ENCODE measurements at regions not wholly inside any gene's neighbourhood (a gene's known extent, or its start where the extent isn't known, plus 50 kb on each side); places are given as distances from the start of the nearest gene placed in this dataset.

DNA sequence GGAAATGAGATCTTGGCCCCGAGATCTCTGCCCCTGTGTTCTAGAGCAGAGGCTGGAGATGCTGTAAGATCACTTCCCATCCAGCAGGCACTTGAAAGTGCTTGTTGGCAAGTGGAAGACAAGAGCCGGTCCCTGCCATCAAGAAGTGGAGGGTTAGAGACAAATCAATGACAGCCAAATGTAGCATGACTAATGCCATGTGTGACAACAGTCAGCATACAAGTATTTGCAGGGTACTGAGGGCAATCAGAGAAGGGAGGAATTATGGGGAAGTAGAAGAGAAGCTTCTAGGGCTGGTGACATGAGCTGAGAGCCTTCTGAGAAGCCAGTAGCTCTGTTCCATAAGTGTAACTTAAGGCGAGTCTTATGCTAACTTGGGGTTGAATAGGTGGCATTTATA lies 58.6 kb downstream of the TMEM17 start:
- TF ChIP-seq, protein P1, sequence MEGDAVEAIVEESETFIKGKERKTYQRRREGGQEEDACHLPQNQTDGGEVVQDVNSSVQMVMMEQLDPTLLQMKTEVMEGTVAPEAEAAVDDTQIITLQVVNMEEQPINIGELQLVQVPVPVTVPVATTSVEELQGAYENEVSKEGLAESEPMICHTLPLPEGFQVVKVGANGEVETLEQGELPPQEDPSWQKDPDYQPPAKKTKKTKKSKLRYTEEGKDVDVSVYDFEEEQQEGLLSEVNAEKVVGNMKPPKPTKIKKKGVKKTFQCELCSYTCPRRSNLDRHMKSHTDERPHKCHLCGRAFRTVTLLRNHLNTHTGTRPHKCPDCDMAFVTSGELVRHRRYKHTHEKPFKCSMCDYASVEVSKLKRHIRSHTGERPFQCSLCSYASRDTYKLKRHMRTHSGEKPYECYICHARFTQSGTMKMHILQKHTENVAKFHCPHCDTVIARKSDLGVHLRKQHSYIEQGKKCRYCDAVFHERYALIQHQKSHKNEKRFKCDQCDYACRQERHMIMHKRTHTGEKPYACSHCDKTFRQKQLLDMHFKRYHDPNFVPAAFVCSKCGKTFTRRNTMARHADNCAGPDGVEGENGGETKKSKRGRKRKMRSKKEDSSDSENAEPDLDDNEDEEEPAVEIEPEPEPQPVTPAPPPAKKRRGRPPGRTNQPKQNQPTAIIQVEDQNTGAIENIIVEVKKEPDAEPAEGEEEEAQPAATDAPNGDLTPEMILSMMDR (IDR thresholded peaks at IDR 0.05) = no peak
- no peak for TF ChIP-seq POLR2A (IDR thresholded peaks at IDR 0.05)

Measured in Peyer's patch (tissue), 4 donors.